IMR-90 (cell line): ENCODE measurements at regions not wholly inside any gene's neighbourhood (a gene's known extent, or its start where the extent isn't known, plus 50 kb on each side); places are given as distances from the start of the nearest gene placed in this dataset.

Experiments
- ATAC-seq: fragments of 200-7000 bp; cut with Tn5 transposase; 2 replicates; pipeline ENCODE4 v1.9.1; 2020; ENCODE audit warnings: low read depth, mild to moderate bottlenecking, moderate library complexity
- BruUV-seq: library from RNA; stranded (reverse); fragments of 400-500 nt; replicated peaks from 2 replicates; lab custom pipeline; 2021; lab: Mats Ljungman, UMichigan
- CTCF ChIA-PET: fragments of 300-600 bp; formaldehyde crosslinking; extraction: SDS; loops from one replicate; lab custom pipeline; 2021; ENCODE audit warnings: antibody characterized with exemption; lab: Yijun Ruan, JAX
- POLR2A ChIA-PET: fragments of 300-600 bp; sonication (Branson Sonifier 250); formaldehyde crosslinking; loops from one replicate; lab custom pipeline; 2022; ENCODE audit warnings: antibody characterized with exemption; ENCODE audit not compliant: unreplicated experiment; lab: Charles Lee
- DNase-seq: peaks from one replicate; pipeline ENCODE4 v3.0.0; 2013
- H2AFZ ChIP-seq: replicated peaks from 2 replicates; pipeline ENCODE3; 2013; ENCODE audit warnings: low read length, mild to moderate bottlenecking; ENCODE audit not compliant: poor library complexity
- H2AK5ac ChIP-seq: 2 replicates; pipeline ENCODE4 v1.6.1; 2013; ENCODE audit warnings: low read depth, low read length, inconsistent platforms
- H2AK9ac ChIP-seq: replicated peaks from 2 replicates; pipeline ENCODE3; 2013; ENCODE audit warnings: mild to moderate bottlenecking, low read depth, low read length, moderate library complexity; ENCODE audit not compliant: poor library complexity
- H2BK120ac ChIP-seq: 2 replicates; pipeline ENCODE4 v1.6.1; 2013; ENCODE audit warnings: low read depth, low read length, inconsistent platforms
- H2BK15ac ChIP-seq: 3 replicates; pipeline ENCODE4 v1.6.1; 2013; ENCODE audit warnings: low read depth, low read length, inconsistent platforms
- H2BK20ac ChIP-seq: 2 replicates; pipeline ENCODE4 v1.6.1; 2013; ENCODE audit warnings: low read depth, mild to moderate bottlenecking, inconsistent platforms, low read length, moderate library complexity
- H2BK5ac ChIP-seq: 2 replicates; pipeline ENCODE4 v1.6.1; 2013; ENCODE audit warnings: mild to moderate bottlenecking, low read depth, low read length, inconsistent platforms; ENCODE audit not compliant: poor library complexity, severe bottlenecking
- H3K14ac ChIP-seq: replicated peaks from 2 replicates; pipeline ENCODE4 v1.6.1; 2013; ENCODE audit warnings: low read depth, low read length, inconsistent platforms
- H3K18ac ChIP-seq: 2 replicates; pipeline ENCODE4 v1.6.1; 2013; ENCODE audit warnings: low read depth, low read length, control low read depth
- H3K23ac ChIP-seq: 2 replicates; pipeline ENCODE4 v1.6.1; 2013; ENCODE audit warnings: low read depth, low read length, inconsistent platforms
- H3K27ac ChIP-seq: 2 replicates; pipeline ENCODE4 v1.5.1; 2013; ENCODE audit warnings: mild to moderate bottlenecking, control low read depth, low read length; ENCODE audit not compliant: insufficient read depth
- H3K27me3 ChIP-seq: 2 replicates; pipeline ENCODE4 v1.6.1; 2013; ENCODE audit warnings: low read length; ENCODE audit not compliant: control insufficient read depth, insufficient read depth
- H3K36me3 ChIP-seq: 2 replicates; pipeline ENCODE4 v1.6.1; 2013; ENCODE audit warnings: low read length, mixed read lengths; ENCODE audit not compliant: control insufficient read depth, insufficient read depth
- H3K4ac ChIP-seq: 2 replicates; pipeline ENCODE4 v1.6.1; 2013; ENCODE audit warnings: low read depth, low read length, inconsistent platforms
- H3K4me1 ChIP-seq: 2 replicates; pipeline ENCODE4 v1.6.1; 2013; ENCODE audit warnings: low read length, mixed read lengths; ENCODE audit not compliant: control insufficient read depth, insufficient read depth
- H3K4me2 ChIP-seq: 2 replicates; pipeline ENCODE4 v1.6.1; 2013; ENCODE audit warnings: low read depth, mild to moderate bottlenecking, control low read depth, low read length, moderate library complexity
- H3K4me3 ChIP-seq: 2 replicates; pipeline ENCODE4 v1.5.1; 2013; ENCODE audit warnings: low read depth, mild to moderate bottlenecking, control low read depth, low read length, moderate library complexity; ENCODE audit not compliant: insufficient read depth
- H3K56ac ChIP-seq: 2 replicates; pipeline ENCODE4 v1.6.1; 2013; ENCODE audit warnings: low read length, inconsistent platforms; ENCODE audit not compliant: insufficient read depth; ENCODE audit errors: extremely low read depth
- H3K79me1 ChIP-seq, 2 experiments: 2 replicates each; pipeline ENCODE4 v1.6.1; 2013; ENCODE audit warnings: low read length in 2 of 2, inconsistent platforms in 1 of 2, low read depth in 1 of 2
- H3K9ac ChIP-seq: 2 replicates; pipeline ENCODE4 v1.6.1; 2013; ENCODE audit warnings: low read depth, low read length, control low read depth
- H3K9me1 ChIP-seq: 2 replicates; pipeline ENCODE4 v1.6.1; 2013; ENCODE audit warnings: low read length, inconsistent platforms; ENCODE audit not compliant: insufficient read depth
- H3K9me3 ChIP-seq: 2 replicates; pipeline ENCODE4 v1.6.1; 2013; ENCODE audit warnings: low read length; ENCODE audit not compliant: control insufficient read depth, insufficient read depth
- H4K20me1 ChIP-seq: 2 replicates; pipeline ENCODE4 v1.6.1; 2013; ENCODE audit warnings: low read length, inconsistent platforms; ENCODE audit not compliant: insufficient read depth
- H4K5ac ChIP-seq: 2 replicates; pipeline ENCODE4 v1.6.1; 2013; ENCODE audit warnings: mild to moderate bottlenecking, low read depth, low read length, control low read depth
- H4K8ac ChIP-seq, 2 experiments: 2 replicates each; pipeline ENCODE4 v1.6.1; 2013; ENCODE audit warnings: low read depth in 2 of 2, low read length in 2 of 2, control low read depth in 1 of 2, inconsistent platforms in 1 of 2
- H4K91ac ChIP-seq: 2 replicates; pipeline ENCODE4 v1.6.1; 2013; ENCODE audit warnings: low read depth, low read length, inconsistent platforms; ENCODE audit not compliant: insufficient read depth
- BHLHE40 ChIP-seq: fragments of 150-350 bp; IDR thresholded peaks from 2 replicates; pipeline ENCODE4 v1.6.1; 2016; ENCODE audit warnings: mild to moderate bottlenecking, low read depth, low read length
- CEBPB ChIP-seq: IDR thresholded peaks from 2 replicates; pipeline ENCODE4 v1.6.1; 2012; ENCODE audit warnings: low read depth, low read length, improper control_type of control experiment
- CHD1 ChIP-seq: IDR thresholded peaks from 2 replicates; pipeline ENCODE4 v1.6.1; 2012; ENCODE audit warnings: low read depth, low read length, improper control_type of control experiment
- FOS ChIP-seq: fragments of 150-350 bp; IDR thresholded peaks from 2 replicates; pipeline ENCODE4 v1.6.1; 2016; ENCODE audit warnings: low read depth, low read length
- MAFK ChIP-seq: IDR thresholded peaks from 2 replicates; pipeline ENCODE4 v1.6.1; 2012; ENCODE audit warnings: low read depth, low read length, improper control_type of control experiment
- MAZ ChIP-seq: IDR thresholded peaks from 2 replicates; pipeline ENCODE4 v1.6.1; 2012; ENCODE audit warnings: low read depth, mild to moderate bottlenecking, low read length, improper control_type of control experiment, moderate library complexity, borderline replicate concordance
- MXI1 ChIP-seq: IDR thresholded peaks from 2 replicates; pipeline ENCODE4 v1.6.1; 2012; ENCODE audit warnings: low read depth, mild to moderate bottlenecking, low read length, moderate library complexity, borderline replicate concordance
- NFE2L2 ChIP-seq: fragments of 150-350 bp; IDR thresholded peaks from 2 replicates; pipeline ENCODE4 v1.6.1; 2016; ENCODE audit warnings: low read depth, mild to moderate bottlenecking, low read length
- POLR2A ChIP-seq: IDR thresholded peaks from 2 replicates; pipeline ENCODE4 v1.6.1; 2012; ENCODE audit warnings: mild to moderate bottlenecking, low read depth, low read length
- RAD21 ChIP-seq: IDR thresholded peaks from 2 replicates; pipeline ENCODE4 v1.6.1; 2012; ENCODE audit warnings: low read length, improper control_type of control experiment
- RCOR1 ChIP-seq: IDR thresholded peaks from 2 replicates; pipeline ENCODE4 v1.6.1; 2012; ENCODE audit warnings: mild to moderate bottlenecking, low read length, improper control_type of control experiment; ENCODE audit not compliant: insufficient replicate concordance
- RFX5 ChIP-seq: IDR thresholded peaks from 2 replicates; pipeline ENCODE4 v1.8.0; 2012; ENCODE audit warnings: low read depth, mild to moderate bottlenecking, low read length, moderate library complexity
- SMC3 ChIP-seq: fragments of 150-350 bp; IDR thresholded peaks from 2 replicates; pipeline ENCODE4 v1.6.1; 2016; ENCODE audit warnings: low read depth, mild to moderate bottlenecking, antibody characterized with exemption, low read length, moderate library complexity
- WGBS, 2 experiments: methylation state at CpG; one replicate each; pipeline versions ENCODE4 v1.1.5 to v1.1.7; 2013; ENCODE audit warnings: missing lambda C conversion rate in 2 of 2; ENCODE audit not compliant: insufficient read length in 1 of 2; ENCODE audit errors: extremely low coverage in 2 of 2; 5-methylcytosine and 5-hydroxymethylcytosine counted together
- dilution Hi-C: fragments of 300-500 bp; cut with HindIII; formaldehyde crosslinking; loops from one replicate; pipeline ENCODE4 v1.14.3; 2018; ENCODE audit warnings: low sequenced_read_pairs; ENCODE audit not compliant: unreplicated experiment
- in situ Hi-C: fragments of 300-500 bp; cut with MboI; formaldehyde crosslinking; loops from 3 replicates; pipeline ENCODE4 v1.14.3; 2019; ENCODE audit warnings: low sequenced_read_pairs, inconsistent platforms, mixed read lengths
- intact Hi-C: fragments of 100-400 bp; cut with micrococcal nuclease; formaldehyde crosslinking; loops from 2 replicates; pipeline ENCODE4 v1.10.0; 2022
- TF ChIP-seq, protein P1 (sequence below): conservative IDR thresholded peaks from 2 replicates; pipeline ENCODE4 v1.5.1; 2012; ENCODE audit warnings: mild to moderate bottlenecking, low read depth, low read length, improper control_type of control experiment
- TF ChIP-seq, protein P2 (sequence below): fragments of 150-350 bp; IDR thresholded peaks from 2 replicates; pipeline ENCODE4 v1.6.1; 2017; ENCODE audit warnings: mild to moderate bottlenecking, antibody characterized with exemption, low read length, low read depth
- TF ChIP-seq, protein P3 (sequence below): fragments of 150-350 bp; IDR thresholded peaks from 2 replicates; pipeline ENCODE4 v1.6.1; 2016; ENCODE audit warnings: low read depth, mild to moderate bottlenecking, low read length, moderate library complexity, borderline replicate concordance

DNA sequence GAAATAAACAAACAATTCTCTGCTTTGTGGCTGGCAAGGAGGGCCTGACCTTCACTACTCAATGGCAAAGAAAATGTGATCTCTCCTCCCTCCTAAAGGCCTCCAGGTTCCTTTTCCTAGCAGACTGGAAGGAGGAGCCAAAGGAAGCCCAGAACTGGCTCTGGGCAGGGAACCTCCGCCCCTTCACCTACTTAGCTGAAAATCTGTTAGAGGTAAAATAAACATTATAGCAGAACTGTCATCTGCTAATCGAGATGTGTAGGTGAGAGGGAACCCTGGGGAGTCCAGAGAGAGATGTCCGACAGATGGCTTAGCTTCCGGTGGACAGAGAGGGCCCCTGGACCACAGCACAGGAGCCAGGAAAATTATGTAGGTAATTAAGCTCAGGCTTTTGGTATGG is 75.2 kb upstream of the KCNA3 start:
- no peak overlapping the region for H3K4me2 ChIP-seq
- intact Hi-C loops: no loop called here
- TF ChIP-seq CEBPB: no peak
- no peak for TF ChIP-seq BHLHE40
- TF ChIP-seq, protein P1, sequence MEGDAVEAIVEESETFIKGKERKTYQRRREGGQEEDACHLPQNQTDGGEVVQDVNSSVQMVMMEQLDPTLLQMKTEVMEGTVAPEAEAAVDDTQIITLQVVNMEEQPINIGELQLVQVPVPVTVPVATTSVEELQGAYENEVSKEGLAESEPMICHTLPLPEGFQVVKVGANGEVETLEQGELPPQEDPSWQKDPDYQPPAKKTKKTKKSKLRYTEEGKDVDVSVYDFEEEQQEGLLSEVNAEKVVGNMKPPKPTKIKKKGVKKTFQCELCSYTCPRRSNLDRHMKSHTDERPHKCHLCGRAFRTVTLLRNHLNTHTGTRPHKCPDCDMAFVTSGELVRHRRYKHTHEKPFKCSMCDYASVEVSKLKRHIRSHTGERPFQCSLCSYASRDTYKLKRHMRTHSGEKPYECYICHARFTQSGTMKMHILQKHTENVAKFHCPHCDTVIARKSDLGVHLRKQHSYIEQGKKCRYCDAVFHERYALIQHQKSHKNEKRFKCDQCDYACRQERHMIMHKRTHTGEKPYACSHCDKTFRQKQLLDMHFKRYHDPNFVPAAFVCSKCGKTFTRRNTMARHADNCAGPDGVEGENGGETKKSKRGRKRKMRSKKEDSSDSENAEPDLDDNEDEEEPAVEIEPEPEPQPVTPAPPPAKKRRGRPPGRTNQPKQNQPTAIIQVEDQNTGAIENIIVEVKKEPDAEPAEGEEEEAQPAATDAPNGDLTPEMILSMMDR: no peak
- TF ChIP-seq MAFK: no peak
- TF ChIP-seq, protein P2, sequence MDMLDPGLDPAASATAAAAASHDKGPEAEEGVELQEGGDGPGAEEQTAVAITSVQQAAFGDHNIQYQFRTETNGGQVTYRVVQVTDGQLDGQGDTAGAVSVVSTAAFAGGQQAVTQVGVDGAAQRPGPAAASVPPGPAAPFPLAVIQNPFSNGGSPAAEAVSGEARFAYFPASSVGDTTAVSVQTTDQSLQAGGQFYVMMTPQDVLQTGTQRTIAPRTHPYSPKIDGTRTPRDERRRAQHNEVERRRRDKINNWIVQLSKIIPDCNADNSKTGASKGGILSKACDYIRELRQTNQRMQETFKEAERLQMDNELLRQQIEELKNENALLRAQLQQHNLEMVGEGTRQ: no peak
- TF ChIP-seq RAD21: no peak
- TF ChIP-seq MXI1: no peak
- no peak for TF ChIP-seq MAZ
- TF ChIP-seq, protein P3, sequence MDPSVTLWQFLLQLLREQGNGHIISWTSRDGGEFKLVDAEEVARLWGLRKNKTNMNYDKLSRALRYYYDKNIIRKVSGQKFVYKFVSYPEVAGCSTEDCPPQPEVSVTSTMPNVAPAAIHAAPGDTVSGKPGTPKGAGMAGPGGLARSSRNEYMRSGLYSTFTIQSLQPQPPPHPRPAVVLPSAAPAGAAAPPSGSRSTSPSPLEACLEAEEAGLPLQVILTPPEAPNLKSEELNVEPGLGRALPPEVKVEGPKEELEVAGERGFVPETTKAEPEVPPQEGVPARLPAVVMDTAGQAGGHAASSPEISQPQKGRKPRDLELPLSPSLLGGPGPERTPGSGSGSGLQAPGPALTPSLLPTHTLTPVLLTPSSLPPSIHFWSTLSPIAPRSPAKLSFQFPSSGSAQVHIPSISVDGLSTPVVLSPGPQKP: no peak
- no peak for TF ChIP-seq POLR2A
- no peak for TF ChIP-seq RFX5
- TF ChIP-seq CHD1: no peak
- no peak for TF ChIP-seq SMC3
- TF ChIP-seq NFE2L2: no peak
- TF ChIP-seq RCOR1: no peak
- TF ChIP-seq FOS: no peak
- H3K9me1 ChIP-seq: no peaks in the 10 kb centered on the region
- no peak overlapping the region for H2AFZ ChIP-seq
- H3K79me1 ChIP-seq: no peaks in the 10 kb centered on the region
- no peaks in the 10 kb centered on the region for H3K9me3 ChIP-seq
- no peak overlapping the region for H2BK5ac ChIP-seq
- ATAC-seq: no peak
- H2BK20ac ChIP-seq: no peak overlapping the region
- no peak overlapping the region for H3K23ac ChIP-seq
- H4K5ac ChIP-seq: no peak overlapping the region
- H3K14ac ChIP-seq: no peak overlapping the region
- no peak overlapping the region for H3K4ac ChIP-seq
- H4K91ac ChIP-seq: no peak overlapping the region
- no peak overlapping the region for H2BK120ac ChIP-seq
- CTCF ChIA-PET: no interaction called here
- WGBS, 2 experiments: 0% methylated on average over 1 of the region's 4 CpGs; no CpG with 5 or more reads in 1 of the 2 experiments
- H4K8ac ChIP-seq: no peak overlapping the region
- H3K4me3 ChIP-seq: no peak overlapping the region
- dilution Hi-C loops: no loop called here
- no peak overlapping the region for H2AK9ac ChIP-seq
- H3K18ac ChIP-seq: no peak overlapping the region
- POLR2A ChIA-PET: no interaction called here
- H3K9ac ChIP-seq: no peak overlapping the region
- no peak overlapping the region for H3K27ac ChIP-seq
- in situ Hi-C loops: no loop called here
- BruUV-seq: no TSS peak
- DNase-seq: no peak
- H2BK15ac ChIP-seq: no peak overlapping the region
- H2AK5ac ChIP-seq: no peak overlapping the region
- no peak overlapping the region for H3K56ac ChIP-seq
- no peaks in the 10 kb centered on the region for H3K36me3 ChIP-seq
- no peaks in the 10 kb centered on the region for H3K4me1 ChIP-seq
- H4K20me1 ChIP-seq: no peaks in the 10 kb centered on the region
- H3K27me3 ChIP-seq: peaks cover 4% of the 10 kb centered on the region; the same call in 1 of the 2 replicates
